ENCODE measurements at regions not wholly inside any gene's neighbourhood (a gene's known extent, or its start where the extent isn't known, plus 50 kb on each side); places are given as distances from the start of the nearest gene placed in this dataset.

- TF ChIP-seq FOXO4 (CRISPR knock-in tag; conservative IDR thresholded peaks at IDR 0.05) = 0 out of 2 replicates have a peak, but pooled peaks have one; percentile 59
- peak; percentile 81; the same call in 1 of the 2 replicates for TF ChIP-seq RFXAP (CRISPR knock-in tag; IDR thresholded peaks at IDR 0.05; ENCODE audit: borderline replicate concordance)
- TF ChIP-seq ZFP90 (CRISPR knock-in tag; IDR thresholded peaks at IDR 0.05; ENCODE audit: borderline replicate concordance) = peak; percentile 94
- TF ChIP-seq KLF12 (CRISPR knock-in tag; IDR thresholded peaks at IDR 0.05; ENCODE audit: borderline replicate concordance) = peak; percentile 99
- TF ChIP-seq CBX5 (CRISPR knock-in tag; IDR thresholded peaks at IDR 0.05; ENCODE audit: borderline replicate concordance) = peak; percentile 69; the same call in 1 of the 2 replicates
- no peak for TF ChIP-seq GATA4 (IDR thresholded peaks at IDR 0.05; ENCODE audit: borderline replicate concordance, low read depth)
- TF ChIP-seq IKZF5 (CRISPR knock-in tag; IDR thresholded peaks at IDR 0.05) = peak; percentile 74; the same call in 1 of the 2 replicates
- no peak for TF ChIP-seq RARG (CRISPR knock-in tag; IDR thresholded peaks at IDR 0.05; ENCODE audit: low read depth)
- TF ChIP-seq ZFP36L1 (CRISPR knock-in tag; IDR thresholded peaks at IDR 0.05) = no peak
- peak; percentile 29; the same call in 1 of the 2 replicates for TF ChIP-seq TBX2 (CRISPR knock-in tag; IDR thresholded peaks at IDR 0.05; ENCODE audit: borderline replicate concordance)
- peak; percentile 68; the same call in 1 of the 2 replicates for TF ChIP-seq ZNF644 (CRISPR knock-in tag; IDR thresholded peaks at IDR 0.05; ENCODE audit: low read depth)
- TF ChIP-seq SMAD3 (CRISPR knock-in tag; IDR thresholded peaks at IDR 0.05) = peak; percentile 92
- TF ChIP-seq ZNF589 (CRISPR knock-in tag; conservative IDR thresholded peaks at IDR 0.05) = 0 out of 2 replicates have a peak, but pooled peaks have one; percentile 51
- 0 out of 2 replicates have a peak, but pooled peaks have one; percentile 47 for TF ChIP-seq ZNF296 (CRISPR knock-in tag; conservative IDR thresholded peaks at IDR 0.05)
- peak; percentile 37; the same call in 1 of the 2 replicates for TF ChIP-seq ZNF800 (CRISPR knock-in tag; IDR thresholded peaks at IDR 0.05)
- no peak for TF ChIP-seq ZSCAN5A (CRISPR knock-in tag; IDR thresholded peaks at IDR 0.05; ENCODE audit: borderline replicate concordance)
- TF ChIP-seq MEF2D (CRISPR knock-in tag; IDR thresholded peaks at IDR 0.05) = 0 out of 2 replicates have a peak, but pooled peaks have one; percentile 25
- TF ChIP-seq ZNF580 (CRISPR knock-in tag; IDR thresholded peaks at IDR 0.05; ENCODE audit: borderline replicate concordance, low read depth) = peak; percentile 78; the same call in 1 of the 2 replicates
- TF ChIP-seq PLSCR1 (CRISPR knock-in tag; IDR thresholded peaks at IDR 0.05; ENCODE audit: borderline replicate concordance) = peak; percentile 43; the same call in 1 of the 2 replicates
- 0 out of 2 replicates have a peak, but pooled peaks have one; percentile 59 for TF ChIP-seq ZFYVE20 (CRISPR knock-in tag; IDR thresholded peaks at IDR 0.05; ENCODE audit: borderline replicate concordance, low read depth)
- TF ChIP-seq ZNF766 (CRISPR knock-in tag; IDR thresholded peaks at IDR 0.05; ENCODE audit: borderline replicate concordance) = peak; percentile 86; the same call in 1 of the 2 replicates
Measured at GRCh38 chr9:131799177-131799823, 59.4 kb upstream of the RAPGEF1 start (continued).
